HCT116 (cell line): ENCODE measurements at regions not wholly inside any gene's neighbourhood (a gene's known extent, or its start where the extent isn't known, plus 50 kb on each side); places are given as distances from the start of the nearest gene placed in this dataset.

Source experiments
- ATAC-seq: fragments of 200-7000 bp; cut with Tn5 transposase; 2 replicates; pipeline ENCODE4 v1.9.1; 2020; ENCODE audit warnings: mild to moderate bottlenecking, moderate library complexity
- BruUV-seq: library from RNA; stranded (reverse); fragments of 400-500 nt; replicated peaks from 2 replicates; lab custom pipeline; 2021; lab: Mats Ljungman, UMichigan
- CTCF ChIA-PET: fragments of 300-600 bp; sonication (Branson Sonifier 250); formaldehyde crosslinking; loops from one replicate; lab custom pipeline; 2021; ENCODE audit warnings: antibody characterized with exemption; lab: Charles Lee
- POLR2A ChIA-PET: fragments of 300-600, 350-600 bp; sonication (Branson Sonifier 250); formaldehyde crosslinking; loops from one replicate; lab custom pipeline; 2021; ENCODE audit warnings: antibody characterized with exemption; lab: Charles Lee
- RAD21 ChIA-PET, 2 experiments: fragments of 300-600 bp; sonication (Branson Sonifier 250); formaldehyde crosslinking; loops; one replicate each; lab custom pipeline; 2023; ENCODE audit warnings: low total read pairs in 2 of 2; ENCODE audit not compliant: uncharacterized antibody in 2 of 2, unreplicated experiment in 2 of 2, low non-redundant PET in 1 of 2; lab: Charles Lee
- DNase-seq: peaks from one replicate; pipeline ENCODE4 v3.0.0-alpha.2; 2010; ENCODE audit warnings: low read depth, low spot score
- H2AFZ ChIP-seq: fragments of 200-600 bp; shearing (Covaris generic), sonication (generic); 2 replicates; pipeline ENCODE4 v1.6.1; 2017; ENCODE audit warnings: low read depth, mixed run types, mixed read lengths, antibody characterized with exemption, low read length; ENCODE audit not compliant: poor library complexity, severe bottlenecking
- H3K27ac ChIP-seq: 2 replicates; pipeline ENCODE4 v1.5.1; 2012; ENCODE audit warnings: low read depth, low read length
- H3K27me3 ChIP-seq: fragments of 200-600 bp; sonication (generic); 2 replicates; pipeline ENCODE4 v1.6.1; 2016; ENCODE audit warnings: mixed run types, low read length, mixed read lengths; ENCODE audit not compliant: insufficient read depth
- H3K36me3 ChIP-seq, 2 experiments: fragments of 200-500 bp in 1 of 2; fragments of 200-600 bp in 1 of 2; sonication (Bioruptor generic) in 1 of 2; sonication (generic) in 1 of 2; 2 replicates each; pipeline versions ENCODE4 v1.5.1 to v1.6.1; 2014 to 2016; ENCODE audit warnings: low read length in 2 of 2, inconsistent platforms in 1 of 2, mixed read lengths in 1 of 2, mixed run types in 1 of 2; ENCODE audit not compliant: insufficient read depth in 2 of 2, control insufficient read depth in 1 of 2
- H3K4me1 ChIP-seq, 2 experiments: fragments of 200-600 bp in 1 of 2; sonication (generic) in 1 of 2; 2 replicates each; pipeline versions ENCODE4 v1.5.1 to v1.6.1; 2012 to 2017; ENCODE audit warnings: low read length in 2 of 2, inconsistent platforms in 1 of 2, mild to moderate bottlenecking in 1 of 2, mixed read lengths in 1 of 2, mixed run types in 1 of 2, moderate library complexity in 1 of 2; ENCODE audit not compliant: insufficient read depth in 2 of 2, control insufficient read depth in 1 of 2
- H3K4me2 ChIP-seq: fragments of 200-600 bp; sonication (generic); 2 replicates; pipeline ENCODE4 v1.6.1; 2017; ENCODE audit warnings: mixed run types, low read length, mixed read lengths
- H3K4me3 ChIP-seq, 2 experiments: fragments of 200-600 bp in 1 of 2; sonication (generic) in 1 of 2; replicated peaks in 1 of 2; 2 replicates each; pipeline ENCODE4 v1.5.1; 2011 to 2016; ENCODE audit warnings: low read length in 2 of 2, control low read depth in 1 of 2, low read depth in 1 of 2, mild to moderate bottlenecking in 1 of 2, mixed read lengths in 1 of 2, mixed run types in 1 of 2
- H3K79me2 ChIP-seq: fragments of 200-600 bp; sonication (generic); 2 replicates; pipeline ENCODE4 v1.6.1; 2017; ENCODE audit warnings: mild to moderate bottlenecking, mixed run types, low read length, moderate library complexity, mixed read lengths; ENCODE audit not compliant: insufficient read depth
- H3K9ac ChIP-seq: fragments of 200-600 bp; sonication (generic); 2 replicates; pipeline ENCODE4 v1.6.1; 2016; ENCODE audit warnings: low read length, mixed read lengths
- H3K9me2 ChIP-seq: fragments of 200-600 bp; sonication (generic), shearing (Covaris generic); 2 replicates; pipeline ENCODE4 v1.6.1; 2017; ENCODE audit warnings: mixed run types, mild to moderate bottlenecking, moderate library complexity; ENCODE audit not compliant: insufficient read depth
- H3K9me3 ChIP-seq, 2 experiments: fragments of 200-500 bp in 1 of 2; fragments of 200-600 bp in 1 of 2; sonication (Bioruptor generic) in 1 of 2; sonication (generic) in 1 of 2; 2 replicates each; pipeline ENCODE4 v1.6.1; 2014 to 2017; ENCODE audit warnings: low read length in 2 of 2, mixed read lengths in 2 of 2, inconsistent platforms in 1 of 2, low read depth in 1 of 2, mild to moderate bottlenecking in 1 of 2, mixed run types in 1 of 2, moderate library complexity in 1 of 2; ENCODE audit not compliant: control insufficient read depth in 1 of 2, insufficient read depth in 1 of 2
- H4K20me1 ChIP-seq: fragments of 200-600 bp; sonication (generic), shearing (Covaris generic); 2 replicates; pipeline ENCODE4 v1.6.1; 2017; ENCODE audit warnings: mixed run types, mild to moderate bottlenecking, moderate library complexity; ENCODE audit not compliant: insufficient read depth
- CBX3 ChIP-seq: IDR thresholded peaks from 2 replicates; pipeline ENCODE4 v1.6.1; 2012; ENCODE audit warnings: low read depth
- EGR1 ChIP-seq: IDR thresholded peaks from 2 replicates; pipeline ENCODE4 v1.6.1; 2012; ENCODE audit warnings: low read depth
- EZH2phosphoT487 ChIP-seq: fragments of 200-600 bp; IDR thresholded peaks from 2 replicates; pipeline ENCODE4 v1.6.1; 2018; ENCODE audit warnings: antibody characterized with exemption, borderline replicate concordance
- FOSL1 ChIP-seq: IDR thresholded peaks from 2 replicates; pipeline ENCODE4 v1.6.1; 2012; ENCODE audit warnings: low read depth
- JUND ChIP-seq: IDR thresholded peaks from 2 replicates; pipeline ENCODE4 v1.6.1; 2012
- MAX ChIP-seq: IDR thresholded peaks from 2 replicates; pipeline ENCODE4 v1.6.1; 2012
- POLR2A ChIP-seq: IDR thresholded peaks from 2 replicates; pipeline ENCODE4 v1.7.0; 2011; ENCODE audit warnings: borderline replicate concordance; ENCODE audit not compliant: insufficient read depth, insufficient read length; ENCODE audit errors: extremely low read depth
- POLR2AphosphoS5 ChIP-seq: IDR thresholded peaks from 2 replicates; pipeline ENCODE4 v1.6.1; 2011; ENCODE audit warnings: mild to moderate bottlenecking, low read depth, low read length, moderate library complexity
- RAD21 ChIP-seq: IDR thresholded peaks from 2 replicates; pipeline ENCODE4 v1.6.1; 2012; ENCODE audit warnings: low read depth, mild to moderate bottlenecking
- SP1 ChIP-seq: IDR thresholded peaks from 2 replicates; pipeline ENCODE4 v1.6.1; 2012; ENCODE audit warnings: low read depth
- TCF7L2 ChIP-seq: IDR thresholded peaks from 2 replicates; pipeline ENCODE4 v1.7.0; 2011; ENCODE audit warnings: borderline replicate concordance, inconsistent platforms; ENCODE audit not compliant: insufficient read depth, insufficient read length; ENCODE audit errors: extremely low read depth
- YY1 ChIP-seq: IDR thresholded peaks from 2 replicates; pipeline ENCODE4 v1.6.1; 2011; ENCODE audit warnings: low read length, low read depth, moderate library complexity, mild to moderate bottlenecking; ENCODE audit not compliant: insufficient replicate concordance; ENCODE audit errors: extremely low read depth
- ZFX ChIP-seq: fragments of 450-650 bp; IDR thresholded peaks from 2 replicates; pipeline ENCODE4 v1.6.1; 2017
- ZNF274 ChIP-seq: fragments of 200-500 bp; sonication (Bioruptor generic); IDR thresholded peaks from 2 replicates; pipeline ENCODE4 v1.6.1; 2014; ENCODE audit warnings: mild to moderate bottlenecking, low read depth, low read length, inconsistent platforms
- intact Hi-C: fragments of 100-400 bp; cut with micrococcal nuclease; formaldehyde crosslinking; loops from 2 replicates; pipeline ENCODE4 v1.10.0; 2022
- TF ChIP-seq, protein P1 (sequence below): IDR thresholded peaks from 2 replicates; pipeline ENCODE4 v1.6.1; 2012

DNA sequence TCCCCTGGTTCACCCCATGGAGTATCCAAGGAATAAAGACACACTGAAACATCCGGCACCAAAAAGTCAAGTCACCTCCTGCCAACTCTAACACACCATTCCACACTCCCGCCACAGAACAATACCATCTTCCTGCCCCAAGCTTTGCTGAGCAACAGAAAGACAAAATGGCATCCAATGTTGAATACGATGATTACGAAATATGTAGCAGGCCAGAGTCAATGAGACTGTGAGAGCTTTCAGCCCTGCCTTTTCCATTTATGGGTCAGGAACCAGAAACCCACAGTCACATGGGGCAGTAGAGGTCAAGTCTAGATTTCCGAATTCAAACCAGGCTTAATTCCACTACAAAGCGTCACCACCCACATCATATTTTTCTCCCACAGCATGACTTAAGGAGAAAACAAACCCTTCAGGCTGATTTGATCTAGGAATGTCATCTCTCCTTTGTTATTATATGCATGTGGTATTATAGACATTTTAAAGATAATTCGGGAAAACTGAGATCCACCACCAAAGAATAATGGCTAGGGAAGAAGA is 249.8 kb downstream of the SETD4 start:
- Histone ChIP-seq H3K9me3 (no peaks in the 10 kb centered on the region), H3K27ac (no peak overlapping the region), H4K20me1 (no peaks in the 10 kb centered on the region), H3K36me3 (no peaks in the 10 kb centered on the region), H3K79me2 (no peaks in the 10 kb centered on the region), H3K4me1 (no peaks in the 10 kb centered on the region), H3K27me3 (no peaks in the 10 kb centered on the region), H3K9me2 (no peaks in the 10 kb centered on the region), H2AFZ (no peak overlapping the region), H3K9ac (no peak overlapping the region), H3K4me2 (no peak overlapping the region), H3K4me3 (no peak overlapping the region)
- DNase-seq (no peak), ATAC-seq (no peak)
- no peak for TF ChIP-seq EZH2phosphoT487
- no peak for TF ChIP-seq CBX3
- no peak for TF ChIP-seq ZFX
- TF ChIP-seq TCF7L2, result no peak
- TF ChIP-seq SP1, result no peak
- TF ChIP-seq JUND, result no peak
- TF ChIP-seq, protein P1, sequence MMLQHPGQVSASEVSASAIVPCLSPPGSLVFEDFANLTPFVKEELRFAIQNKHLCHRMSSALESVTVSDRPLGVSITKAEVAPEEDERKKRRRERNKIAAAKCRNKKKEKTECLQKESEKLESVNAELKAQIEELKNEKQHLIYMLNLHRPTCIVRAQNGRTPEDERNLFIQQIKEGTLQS, result no peak
- TF ChIP-seq MAX, result no peak
- TF ChIP-seq FOSL1, result no peak
- TF ChIP-seq ZNF274, result no peak
- intact Hi-C loops, result no loop called here
- BruUV-seq, result no TSS peak
- CTCF ChIA-PET, result no interaction called here
- RAD21 ChIA-PET, result no interaction called here
- POLR2A ChIA-PET, result no interaction called here

DNA sequence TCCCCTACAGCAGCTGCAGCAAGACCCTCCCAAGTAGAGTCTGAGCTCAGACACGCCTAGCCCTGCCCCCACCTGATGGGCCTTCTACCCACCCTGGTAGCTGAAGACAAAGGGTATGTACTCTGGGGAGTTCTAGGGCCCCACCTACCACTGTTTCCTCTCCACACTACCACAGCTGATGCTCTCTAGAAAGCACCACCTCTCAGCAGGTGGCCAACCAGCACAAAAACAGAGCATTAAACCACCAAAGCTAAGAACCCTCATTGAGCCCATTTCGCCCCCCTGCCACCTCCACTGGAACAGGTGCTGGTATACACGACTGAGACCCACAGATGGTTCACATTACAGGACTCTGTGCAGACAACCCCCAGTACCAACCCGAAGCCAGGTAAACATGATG is 258.9 kb downstream of the SETD4 start:
- intact Hi-C loops, result no loop called here

More for the DNA sequence above, 258.9 kb downstream of the SETD4 start:
- POLR2A ChIA-PET, result no interaction called here
- Histone ChIP-seq H3K9me2 (no peaks in the 10 kb centered on the region), H3K4me3 (no peak overlapping the region), H3K36me3 (no peaks in the 10 kb centered on the region), H4K20me1 (no peaks in the 10 kb centered on the region), H2AFZ (no peak overlapping the region), H3K27me3 (no peaks in the 10 kb centered on the region), H3K9ac (no peak overlapping the region), H3K9me3 (no peaks in the 10 kb centered on the region), H3K4me2 (no peak overlapping the region), H3K4me1 (no peaks in the 10 kb centered on the region; a peak in 1 of 4 replicates), H3K79me2 (no peaks in the 10 kb centered on the region), H3K27ac (no peak overlapping the region)
- no TSS peak for BruUV-seq
- DNase-seq, result no peak
- RAD21 ChIA-PET, result no interaction called here
- CTCF ChIA-PET, result no interaction called here
- no peak for TF ChIP-seq RAD21
- TF ChIP-seq, protein P1, result no peak
- no peak for TF ChIP-seq YY1
- no peak for TF ChIP-seq EZH2phosphoT487
- TF ChIP-seq SP1, result no peak
- no peak for TF ChIP-seq POLR2A
- TF ChIP-seq FOSL1, result no peak
- no peak for TF ChIP-seq POLR2AphosphoS5
- TF ChIP-seq EGR1, result no peak
- no peak for TF ChIP-seq MAX
- no peak for TF ChIP-seq TCF7L2
- no peak for ATAC-seq
